GM12875 (cell line): ENCODE measurements at regions not wholly inside any gene's neighbourhood (a gene's known extent, or its start where the extent isn't known, plus 50 kb on each side); places are given as distances from the start of the nearest gene placed in this dataset.
"Not testable (repeated sequence)": the region's sequence is repeated elsewhere in the genome, so short reads cannot be mapped to it uniquely, and the experiment has no call there.

Experiments used
- H3K4me3 ChIP-seq: one replicate; pipeline ENCODE4 v1.5.1; 2011; ENCODE audit warnings: low read depth, low read length, control low read depth
- TF ChIP-seq, protein P1 (sequence below): IDR thresholded peaks from 2 replicates; pipeline ENCODE4 v1.5.1; 2011; ENCODE audit warnings: low read depth, mild to moderate bottlenecking, control low read depth, inconsistent platforms, low read length, moderate library complexity, borderline replicate concordance; ENCODE audit not compliant: insufficient read depth

GRCh38 chr14:83894568-83894967, 1635.4 kb upstream of the FLRT2 start:
- no peak overlapping the region for H3K4me3 ChIP-seq
- TF ChIP-seq, protein P1, sequence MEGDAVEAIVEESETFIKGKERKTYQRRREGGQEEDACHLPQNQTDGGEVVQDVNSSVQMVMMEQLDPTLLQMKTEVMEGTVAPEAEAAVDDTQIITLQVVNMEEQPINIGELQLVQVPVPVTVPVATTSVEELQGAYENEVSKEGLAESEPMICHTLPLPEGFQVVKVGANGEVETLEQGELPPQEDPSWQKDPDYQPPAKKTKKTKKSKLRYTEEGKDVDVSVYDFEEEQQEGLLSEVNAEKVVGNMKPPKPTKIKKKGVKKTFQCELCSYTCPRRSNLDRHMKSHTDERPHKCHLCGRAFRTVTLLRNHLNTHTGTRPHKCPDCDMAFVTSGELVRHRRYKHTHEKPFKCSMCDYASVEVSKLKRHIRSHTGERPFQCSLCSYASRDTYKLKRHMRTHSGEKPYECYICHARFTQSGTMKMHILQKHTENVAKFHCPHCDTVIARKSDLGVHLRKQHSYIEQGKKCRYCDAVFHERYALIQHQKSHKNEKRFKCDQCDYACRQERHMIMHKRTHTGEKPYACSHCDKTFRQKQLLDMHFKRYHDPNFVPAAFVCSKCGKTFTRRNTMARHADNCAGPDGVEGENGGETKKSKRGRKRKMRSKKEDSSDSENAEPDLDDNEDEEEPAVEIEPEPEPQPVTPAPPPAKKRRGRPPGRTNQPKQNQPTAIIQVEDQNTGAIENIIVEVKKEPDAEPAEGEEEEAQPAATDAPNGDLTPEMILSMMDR, result no peak

DNA sequence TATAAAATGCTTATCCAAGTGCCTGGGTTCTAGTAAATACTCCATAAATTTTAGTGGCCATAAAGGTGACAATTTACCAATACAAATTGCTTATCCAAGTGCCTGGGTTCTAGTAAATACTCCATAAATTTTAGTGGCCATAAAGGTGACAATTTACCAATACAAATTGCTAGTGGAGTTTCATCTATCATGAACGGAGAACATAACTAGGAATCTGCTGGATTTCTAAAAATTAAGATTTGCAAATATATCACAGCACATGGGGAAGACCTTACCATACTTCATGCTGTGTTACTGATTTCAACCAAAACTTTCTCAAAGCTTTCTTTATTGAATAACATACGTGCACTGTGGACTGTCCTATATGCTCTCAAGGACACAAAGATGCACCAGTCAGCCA, 1631.4 kb upstream of the FLRT2 start:
- H3K4me3 ChIP-seq, result not testable (repeated sequence)

- TF ChIP-seq, protein P1, result no peak
Observed at GRCh38 chr14:83899706-83900105, 1630.2 kb upstream of the FLRT2 start.

DNA sequence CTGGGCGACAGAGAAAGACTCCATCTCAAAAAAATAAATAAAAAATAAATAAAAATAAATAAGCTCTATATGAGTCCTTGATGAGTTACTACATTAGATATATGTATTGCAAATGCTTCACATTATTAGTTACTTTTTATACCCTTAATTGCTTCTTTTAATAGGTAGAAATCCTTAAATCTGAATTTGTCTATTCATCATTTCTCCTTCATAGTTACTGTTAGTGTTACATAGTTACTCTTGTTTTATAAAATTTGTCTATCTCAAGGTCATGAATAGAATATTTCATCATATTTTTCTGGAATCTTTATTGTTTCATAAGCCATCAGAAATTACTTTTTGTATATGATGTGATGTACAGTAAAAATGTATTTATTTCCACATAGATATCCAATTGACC, 1624.8 kb upstream of the FLRT2 start:
- H3K4me3 ChIP-seq, result no peak overlapping the region
- TF ChIP-seq, protein P1, result no peak

More at GRCh38 chr14:83899706-83900105, 1630.2 kb upstream of the FLRT2 start:
- no peak overlapping the region for H3K4me3 ChIP-seq

DNA sequence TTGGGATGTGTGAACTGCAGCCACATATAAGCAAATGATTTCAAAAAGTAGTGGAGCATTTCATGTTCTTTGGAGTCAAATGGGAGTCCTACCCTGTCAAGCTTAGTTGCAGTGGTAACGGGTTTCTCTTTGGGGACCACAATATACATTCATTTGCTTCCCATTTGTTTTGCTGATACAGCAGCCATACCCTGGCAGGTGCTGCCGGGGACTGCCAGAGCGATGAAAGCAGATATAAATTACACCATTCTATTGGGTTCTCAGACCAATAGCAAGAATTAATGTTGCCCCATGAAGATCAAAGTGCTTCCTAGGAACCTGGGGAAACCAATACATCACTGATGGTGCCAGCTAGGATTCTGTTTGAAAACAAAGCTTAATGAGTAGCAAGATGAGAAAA, 1621.5 kb upstream of the FLRT2 start:
- no peak overlapping the region for H3K4me3 ChIP-seq
- TF ChIP-seq, protein P1, result no peak

GRCh38 chr14:83909507-83909906, 1620.4 kb upstream of the FLRT2 start:
- no peak overlapping the region for H3K4me3 ChIP-seq
- TF ChIP-seq, protein P1, result no peak

GRCh38 chr14:83912032-83912642, 1617.8 kb upstream of the FLRT2 start:
- TF ChIP-seq, protein P1, result no peak

More at GRCh38 chr14:83912032-83912642, 1617.8 kb upstream of the FLRT2 start:
- no peak overlapping the region for H3K4me3 ChIP-seq
